GM21619 (cell line): ENCODE measurements at regions not wholly inside any gene's neighbourhood (a gene's known extent, or its start where the extent isn't known, plus 50 kb on each side); places are given as distances from the start of the nearest gene placed in this dataset.

Experiments
- ATAC-seq: cut with Tn5 transposase; IDR thresholded peaks from one replicate; pipeline ENCODE4 v1.9.1; 2021; ENCODE audit not compliant: unreplicated experiment

GRCh38 chr15:62988701-62989100 is 53.8 kb upstream of the TPM1 start:
- ATAC-seq = no peak

GRCh38 chr15:62989366-62990055 is 53.0 kb upstream of the TPM1 start:
- no peak for ATAC-seq

GRCh38 chr15:62991698-62992097 is 50.8 kb upstream of the TPM1 start:
- ATAC-seq = no peak

GRCh38 chr15:62992302-62992701 is 50.2 kb upstream of the TPM1 start:
- no peak for ATAC-seq
